NCI-H748 treated with DMSO at 0.1 percent for 48 hours (cell line): ENCODE measurements at regions not wholly inside any gene's neighbourhood (a gene's known extent, or its start where the extent isn't known, plus 50 kb on each side); places are given as distances from the start of the nearest gene placed in this dataset.

Experiments used
- DNase-seq: peaks from one replicate; lab custom pipeline; 2025; lab: John Stamatoyannopoulos, UW

DNA sequence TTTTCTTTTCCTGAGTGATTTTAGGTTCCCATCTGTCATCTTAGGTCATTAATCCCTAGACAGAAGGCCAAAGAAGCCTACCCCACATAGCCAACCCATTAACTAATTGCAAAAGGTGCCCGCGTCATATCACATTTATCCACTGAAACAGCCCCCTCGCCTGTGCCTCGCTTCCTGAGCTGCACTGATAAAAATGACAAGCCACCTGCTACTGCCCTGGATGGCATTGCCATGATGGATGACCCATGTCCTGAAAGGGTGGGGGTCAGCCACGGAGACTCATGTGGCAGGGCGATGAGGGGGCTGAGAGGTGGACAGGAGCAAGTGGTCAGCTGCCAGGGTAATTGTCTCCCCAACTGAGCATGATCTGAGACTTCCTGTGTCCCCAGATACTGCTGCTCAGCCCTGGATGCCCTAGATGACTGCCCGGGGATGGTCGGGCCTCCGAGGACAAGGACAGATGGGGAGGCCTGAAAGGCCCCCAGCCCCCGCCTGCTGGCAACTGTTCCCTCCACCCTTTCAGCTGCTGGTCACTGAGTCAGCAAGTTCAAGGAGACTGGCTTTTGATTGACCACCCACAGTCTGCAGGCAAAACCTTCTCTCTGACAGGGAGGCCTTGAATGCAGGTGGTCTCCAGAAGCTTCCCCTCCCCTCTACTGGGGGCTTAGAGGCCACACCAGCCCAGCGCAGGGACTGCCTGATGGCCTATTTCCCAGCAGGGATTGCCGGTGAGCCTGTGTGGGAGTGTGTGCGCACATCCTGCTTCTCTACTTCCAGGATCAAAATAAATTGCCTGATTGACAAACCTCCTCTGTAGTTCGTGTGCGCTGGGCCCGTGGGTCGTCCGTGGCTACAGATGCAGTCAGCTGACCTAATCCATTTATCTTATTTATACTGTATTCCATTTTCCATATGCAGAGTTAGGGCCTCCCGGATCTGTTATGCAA lies 496.3 kb downstream of the BCOR start:
- DNase-seq, result no peak

DNA sequence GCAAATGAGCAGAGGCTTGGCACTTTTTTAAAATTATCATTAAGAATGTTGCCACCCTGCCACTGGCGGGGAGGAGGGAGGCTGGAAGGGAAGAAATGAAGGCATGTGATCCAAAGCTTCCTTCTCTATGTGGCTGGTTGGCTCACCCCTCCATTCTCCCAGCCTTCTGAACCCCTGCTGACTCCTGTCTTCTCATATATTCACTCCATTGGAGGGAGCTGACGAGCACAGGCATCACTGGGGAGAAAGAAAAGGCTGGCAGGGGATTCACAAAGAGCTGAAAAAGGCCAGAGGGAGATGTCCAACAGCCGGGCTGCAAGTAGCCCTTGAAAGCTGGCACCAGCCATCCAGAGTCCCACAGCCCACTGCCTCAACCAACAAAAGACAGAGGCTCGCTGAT lies 495.6 kb downstream of the BCOR start:
- DNase-seq, result no peak

DNA sequence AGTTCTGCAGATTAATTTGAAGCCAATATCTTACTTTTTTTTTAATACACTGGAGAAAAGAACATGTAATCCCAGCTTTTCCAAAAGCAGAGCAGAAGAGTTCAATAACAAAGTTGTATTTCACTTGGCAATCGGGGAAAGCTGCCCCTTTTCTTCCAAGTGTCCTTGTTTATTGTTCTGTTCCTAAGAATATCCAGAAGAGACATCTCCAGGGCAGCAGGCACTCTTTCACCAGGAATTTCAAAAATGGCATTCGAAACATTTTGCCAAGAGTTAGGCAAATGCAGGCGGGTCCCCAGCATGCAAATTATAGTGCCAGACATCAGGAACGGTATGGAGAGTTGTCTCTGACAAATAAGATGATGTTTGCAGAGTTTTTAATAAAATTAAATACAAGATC lies 494.5 kb downstream of the BCOR start:
- DNase-seq, result no peak

DNA sequence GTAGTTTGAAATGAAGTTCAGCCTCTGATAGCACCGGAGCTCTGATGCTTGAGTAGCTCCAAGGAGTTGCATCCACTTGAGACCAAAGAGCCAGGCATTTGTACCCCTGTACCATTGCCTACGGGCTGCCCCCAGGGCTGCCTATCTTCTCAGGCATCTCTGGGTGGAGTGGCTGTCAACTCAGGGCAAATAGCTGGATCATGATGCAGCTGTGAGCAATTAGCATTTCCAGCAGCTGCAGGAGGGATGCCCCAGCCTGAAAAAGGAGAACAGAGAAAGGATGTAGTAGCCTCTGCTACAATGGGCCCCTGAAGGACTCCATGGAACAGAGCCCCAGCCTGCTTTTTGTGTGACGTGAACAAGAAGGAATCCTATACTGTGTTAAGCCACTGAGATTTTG lies 492.6 kb downstream of the BCOR start:
- no peak for DNase-seq

DNA sequence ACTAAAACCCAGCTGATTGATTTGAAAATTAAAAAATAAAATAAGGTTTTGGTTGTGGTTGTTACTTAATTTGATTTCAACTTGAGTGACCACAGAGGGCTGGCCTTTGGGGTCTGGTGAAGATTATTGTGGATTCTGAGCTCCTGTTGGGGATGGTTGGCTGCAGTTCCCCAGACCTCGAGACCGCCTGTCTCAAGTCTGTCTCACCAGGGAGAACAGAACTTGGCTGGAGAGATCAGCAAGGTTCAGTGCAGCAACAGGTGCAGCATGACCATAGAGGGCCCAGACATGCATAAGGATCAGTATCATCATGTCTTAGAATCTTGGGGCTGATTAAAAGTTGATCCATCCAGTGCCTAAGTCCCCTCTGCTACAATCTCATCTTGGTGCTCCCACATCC lies 491.9 kb downstream of the BCOR start:
- DNase-seq, result no peak

DNA sequence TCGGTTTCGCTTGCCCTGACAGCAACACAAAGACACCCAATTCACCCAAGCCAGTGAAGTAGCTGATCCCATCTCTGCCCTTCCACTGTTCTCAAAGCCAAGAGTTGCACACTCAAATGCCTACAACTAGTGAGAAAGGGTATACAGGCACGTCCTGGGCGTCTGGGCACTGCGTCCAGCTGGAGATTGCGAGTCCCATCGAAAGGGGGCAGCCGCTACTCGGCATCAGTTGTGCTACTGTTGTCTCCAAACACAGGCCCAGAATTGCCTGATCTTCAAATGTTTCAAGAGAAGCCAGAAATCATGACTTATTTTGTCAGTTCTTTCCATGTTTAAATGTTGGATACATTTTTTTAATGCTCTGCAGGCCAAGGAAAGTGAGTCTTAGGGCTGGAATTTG lies 487.8 kb downstream of the BCOR start:
- DNase-seq, result no peak

DNA sequence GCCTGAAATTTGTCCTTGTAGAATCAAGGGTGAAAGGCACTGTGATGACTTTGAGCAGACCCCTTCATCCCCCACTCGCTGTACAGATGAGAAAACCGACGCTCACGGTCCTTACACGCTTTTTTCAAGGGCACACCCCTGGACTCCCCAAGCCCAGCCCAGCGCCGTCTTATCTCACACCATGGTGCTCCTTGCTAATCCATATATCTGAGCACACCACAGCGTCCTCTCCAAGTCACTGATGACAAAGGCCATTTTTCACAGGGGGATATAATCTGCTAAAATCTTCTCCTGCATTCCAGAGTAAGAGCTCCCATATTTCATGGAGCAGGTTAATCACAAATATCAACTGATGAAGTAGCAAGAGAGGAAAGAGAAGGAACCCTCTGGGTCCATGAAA lies 486.3 kb downstream of the BCOR start:
- no peak for DNase-seq

DNA sequence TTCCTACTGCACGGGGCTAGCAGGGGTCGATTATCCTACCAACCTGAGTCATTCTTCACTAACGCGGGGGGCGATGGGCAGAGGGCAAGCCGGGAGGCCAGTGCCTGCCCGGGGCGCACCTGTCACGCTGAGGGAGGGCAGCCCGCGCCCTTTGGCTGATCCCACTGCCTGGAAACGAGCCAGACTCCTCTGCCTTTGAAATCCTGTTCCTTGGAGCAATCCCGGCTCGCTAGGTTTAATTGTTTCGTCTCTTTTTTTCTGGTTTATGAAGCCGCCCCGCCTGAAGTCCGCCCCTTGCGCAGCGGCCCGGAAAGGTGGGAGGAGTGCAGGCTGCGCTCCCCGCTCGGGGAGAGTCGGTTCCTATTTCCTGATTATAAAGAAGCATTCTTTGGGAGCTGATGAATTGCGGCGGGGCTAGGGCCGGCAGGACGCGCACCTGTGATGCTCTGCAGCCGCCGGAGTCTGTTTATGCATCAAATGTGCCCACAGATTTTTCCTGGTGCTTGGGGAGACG lies 484.2 kb downstream of the BCOR start:
- DNase-seq, result peak; percentile 46

DNA sequence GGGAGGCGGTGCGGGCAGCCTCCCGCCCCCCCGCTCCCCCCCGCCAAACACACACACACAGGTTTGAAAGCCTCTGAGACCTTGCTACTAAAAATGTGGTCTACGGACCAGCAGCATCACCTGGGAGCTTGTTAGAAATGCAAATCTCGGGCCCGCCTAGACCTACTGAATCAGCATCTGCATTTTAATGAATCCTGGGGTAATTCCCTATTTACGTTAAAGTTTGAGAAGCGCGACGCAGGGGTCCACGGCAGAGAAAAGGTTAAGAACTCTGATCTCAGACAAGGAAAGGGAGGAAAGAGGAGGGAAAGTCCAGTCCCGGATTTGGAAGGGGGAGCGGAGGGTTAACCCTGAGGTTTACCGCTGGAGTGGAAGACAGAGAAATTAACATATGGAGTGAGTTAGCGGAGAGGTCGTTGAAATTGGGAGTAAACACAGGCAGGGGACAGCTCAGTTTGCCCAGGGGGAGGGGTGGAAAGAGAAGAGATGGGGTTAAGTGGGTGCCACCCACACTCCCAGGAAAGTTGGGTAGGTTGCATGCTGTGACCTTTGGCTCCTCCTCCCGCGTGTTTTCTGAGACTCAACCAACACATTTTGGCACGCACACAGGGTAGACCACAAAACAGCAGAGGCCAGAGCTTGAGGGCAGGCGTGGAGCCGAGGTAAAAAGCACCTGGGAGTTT lies 483.6 kb downstream of the BCOR start:
- DNase-seq, result peak; percentile 17

DNA sequence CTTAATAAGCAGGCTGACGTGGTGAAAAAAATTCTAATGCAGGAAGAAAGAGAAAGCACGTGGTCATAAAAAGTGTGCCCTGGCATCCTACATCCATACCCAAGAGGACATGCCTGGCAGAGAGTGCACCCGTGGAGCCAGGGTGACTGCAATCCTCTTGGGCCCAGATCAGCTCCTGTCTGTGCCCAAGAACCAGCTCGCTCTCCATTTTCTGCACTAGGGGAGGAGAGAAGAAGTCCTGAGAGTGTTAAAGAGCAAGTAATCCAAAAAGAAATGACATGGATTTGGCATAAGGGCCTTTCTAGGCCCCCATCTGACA lies 483.1 kb downstream of the BCOR start:
- no peak for DNase-seq

DNA sequence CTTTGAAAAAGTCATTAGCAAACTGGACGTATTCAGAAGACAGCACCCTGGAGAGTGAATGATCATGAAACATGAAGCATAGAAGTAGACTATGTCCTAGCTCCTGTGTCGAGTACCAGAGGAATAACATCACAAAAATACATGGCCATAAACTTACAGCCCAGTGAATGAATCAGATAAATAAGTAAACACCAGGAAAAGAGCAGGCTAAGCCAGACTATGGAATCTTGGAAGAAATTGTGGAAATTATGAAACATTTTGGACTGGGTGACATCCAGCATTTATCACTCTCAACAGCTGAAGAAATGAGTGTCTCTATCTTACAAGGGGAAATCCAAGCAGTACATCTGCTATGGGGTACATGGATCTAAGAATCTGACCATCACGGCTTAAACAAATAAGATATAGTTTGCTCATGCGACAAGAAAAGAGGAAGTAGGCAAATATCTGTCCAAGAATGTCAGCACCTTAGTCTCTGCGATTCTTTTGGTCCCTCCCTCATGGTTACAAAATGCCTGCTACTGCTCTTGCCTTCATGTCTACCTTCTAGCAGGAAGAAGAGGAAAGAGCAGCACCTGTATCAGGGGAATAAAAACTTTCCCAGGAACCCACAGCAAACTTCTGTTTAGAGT lies 481.5 kb downstream of the BCOR start:
- no peak for DNase-seq

DNA sequence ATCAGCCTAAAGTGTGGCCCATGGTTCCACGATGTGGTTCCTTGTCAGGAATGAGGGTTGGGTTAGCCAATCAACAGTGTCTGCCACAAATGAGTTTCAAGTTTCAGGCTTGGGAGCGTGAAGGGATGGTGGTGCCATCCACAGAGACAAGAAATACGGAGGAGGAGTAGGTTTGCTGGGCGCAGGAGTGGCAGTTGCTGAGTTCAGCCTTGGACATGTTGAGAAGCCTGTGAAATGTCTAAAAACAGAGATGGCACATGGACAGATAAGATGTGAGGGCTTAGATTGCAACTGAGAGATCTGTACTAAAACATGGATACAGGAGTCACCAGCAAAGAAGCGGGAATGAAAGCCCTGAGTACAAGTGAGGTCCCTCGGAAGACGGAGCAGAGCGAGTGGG lies 481.0 kb downstream of the BCOR start:
- no peak for DNase-seq

DNA sequence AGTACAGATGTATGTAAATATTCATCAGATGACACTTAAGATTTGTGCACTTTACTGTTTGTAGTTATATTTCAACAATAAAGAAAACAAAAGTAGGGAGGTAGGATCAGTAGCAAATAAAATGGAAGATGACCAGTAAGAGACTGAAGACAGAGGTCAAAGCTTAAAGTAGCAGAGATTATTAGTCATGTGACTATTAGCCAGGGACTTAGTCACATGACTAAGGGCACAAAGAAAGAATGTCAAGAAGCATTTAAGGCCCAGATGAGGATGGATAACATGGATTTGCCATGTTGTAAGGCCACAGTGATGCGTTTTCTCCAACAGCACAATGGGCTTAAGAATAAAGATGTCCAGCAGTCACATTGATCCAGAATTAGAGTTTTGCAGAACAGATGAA lies 479.6 kb downstream of the BCOR start:
- DNase-seq, result no peak

DNA sequence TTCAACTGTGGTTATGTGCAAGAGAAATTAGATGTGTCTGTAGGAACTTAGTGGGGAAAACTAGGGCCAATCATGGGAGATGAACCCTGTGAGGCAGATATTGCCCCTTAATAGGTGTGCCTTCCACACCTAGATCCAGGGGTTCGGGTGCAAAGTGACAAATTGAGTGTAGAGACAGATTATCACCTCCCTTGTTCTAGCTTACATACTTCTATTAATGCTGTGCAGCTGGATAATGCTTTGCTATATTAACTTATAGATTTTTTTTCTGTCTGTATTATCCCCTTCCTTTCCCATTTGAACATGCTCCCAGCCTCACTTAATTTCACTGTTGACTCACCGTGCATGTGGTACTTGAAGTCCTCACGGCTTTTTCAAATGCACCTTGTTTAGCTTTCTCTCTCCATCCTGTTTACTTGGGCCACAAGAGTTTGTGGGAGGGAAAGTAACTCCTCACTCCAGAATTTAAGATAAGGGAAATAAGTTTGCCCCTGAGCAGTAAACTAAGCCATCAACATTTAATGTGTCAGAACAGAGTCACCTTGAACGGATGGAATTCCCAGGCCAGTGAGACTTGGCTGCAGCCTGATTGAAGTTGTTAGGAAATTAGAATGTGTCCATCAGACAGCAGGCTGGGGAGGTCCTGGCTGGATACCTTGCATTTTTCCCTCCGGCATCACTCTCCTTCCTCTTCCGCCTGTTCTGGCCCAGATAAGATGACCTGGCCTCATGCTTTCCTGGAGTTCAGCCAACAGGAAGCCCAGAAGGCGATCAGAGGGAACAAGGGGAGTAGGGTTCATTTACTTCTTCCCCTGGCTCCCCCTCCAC lies 478.4 kb downstream of the BCOR start:
- DNase-seq, result no peak

DNA sequence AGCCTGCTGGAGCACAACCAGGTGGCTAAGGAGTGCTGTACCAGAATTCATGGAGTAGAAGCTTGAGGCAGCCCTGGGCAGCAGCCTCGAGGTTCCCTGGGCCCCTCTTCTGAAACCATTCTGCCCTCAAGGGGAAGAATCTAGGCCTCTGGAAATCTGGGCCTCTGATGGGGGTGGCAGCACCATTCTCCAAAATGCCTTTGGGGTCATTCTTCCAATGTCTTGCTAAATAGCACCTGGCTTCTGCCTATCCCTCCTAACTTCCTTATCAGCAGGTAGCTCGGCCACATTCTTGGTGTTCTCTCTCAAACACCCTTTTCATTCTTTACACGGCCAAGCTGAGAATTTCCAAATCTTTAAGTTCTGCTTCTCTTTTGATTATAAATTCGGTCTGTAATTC lies 473.6 kb downstream of the BCOR start:
- DNase-seq, result no peak

DNA sequence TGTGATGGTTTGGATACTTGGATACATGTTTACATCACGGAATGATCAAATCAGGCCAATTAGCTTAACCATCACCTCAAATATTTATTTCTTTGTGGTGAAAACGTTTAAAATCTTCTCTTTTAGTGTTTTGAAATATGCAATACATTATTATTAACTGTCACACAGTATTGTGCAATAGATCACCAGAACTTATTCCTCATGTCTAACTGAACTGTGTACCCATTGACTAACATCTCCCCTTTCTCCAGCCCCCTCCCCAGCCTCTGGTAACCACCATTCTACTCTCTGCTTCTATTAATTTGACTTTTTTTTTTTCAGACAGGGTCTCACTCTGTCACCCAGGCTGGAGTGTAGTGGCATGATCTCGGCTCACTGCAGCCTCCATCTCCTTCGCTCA lies 471.9 kb downstream of the BCOR start:
- no peak for DNase-seq

DNA sequence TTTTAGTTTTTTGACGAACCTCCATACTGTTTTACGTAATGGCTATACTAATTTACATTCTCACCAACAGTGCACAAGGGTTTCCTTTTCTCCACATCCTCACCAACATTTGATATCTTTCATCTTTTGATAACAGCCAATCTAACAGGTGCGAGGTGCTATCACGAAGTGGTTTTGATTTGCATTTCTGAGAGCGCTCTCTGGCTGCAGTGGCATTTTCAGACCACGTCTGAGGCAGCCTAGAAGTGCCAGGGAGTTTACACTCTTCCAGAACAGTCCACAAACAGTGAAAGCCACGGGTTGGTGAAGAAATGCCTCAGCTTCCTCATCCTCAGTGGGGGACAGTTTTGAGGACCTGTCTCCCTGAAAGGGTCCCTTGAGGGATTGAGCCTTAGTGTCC lies 471.0 kb downstream of the BCOR start:
- DNase-seq, result no peak

DNA sequence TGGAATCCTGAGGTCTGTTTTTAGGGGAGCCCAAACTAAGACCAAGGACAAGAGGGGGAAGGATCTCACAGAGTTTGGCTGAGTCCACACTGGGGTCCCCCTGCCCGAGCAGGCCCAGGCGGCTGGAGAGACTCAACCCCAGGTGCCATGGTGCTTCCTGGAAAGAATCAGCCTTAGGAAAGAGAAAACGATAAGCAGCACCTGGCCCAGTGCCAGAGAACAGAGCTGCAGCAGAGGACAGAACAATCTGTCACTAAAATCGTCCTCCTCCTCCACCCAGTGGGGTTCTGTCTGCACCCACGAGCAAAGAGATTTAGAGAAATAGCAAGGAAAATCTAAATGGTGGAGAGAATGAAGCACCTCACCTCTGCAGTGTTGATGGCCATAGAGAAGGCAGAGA lies 470.5 kb downstream of the BCOR start:
- DNase-seq, result no peak

DNA sequence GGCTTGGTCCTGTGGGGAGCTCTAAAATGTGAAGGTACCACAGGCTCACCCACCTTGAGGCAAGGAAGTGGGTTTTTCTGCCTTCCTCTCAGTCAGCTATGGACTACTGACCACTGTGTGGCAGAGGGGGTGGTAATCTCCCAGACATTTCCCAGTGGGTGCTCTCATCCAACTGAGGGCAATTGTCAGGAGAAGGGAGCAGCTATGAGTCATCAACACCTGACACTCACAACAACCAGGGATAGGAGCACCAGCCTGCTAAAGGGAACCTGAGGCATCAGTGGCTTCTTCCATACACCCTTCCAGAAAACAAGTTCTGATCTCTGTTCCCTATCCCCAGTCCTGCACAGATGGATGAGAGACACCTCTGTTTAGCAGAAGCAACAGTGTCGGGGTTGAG lies 468.8 kb downstream of the BCOR start:
- DNase-seq, result no peak

DNA sequence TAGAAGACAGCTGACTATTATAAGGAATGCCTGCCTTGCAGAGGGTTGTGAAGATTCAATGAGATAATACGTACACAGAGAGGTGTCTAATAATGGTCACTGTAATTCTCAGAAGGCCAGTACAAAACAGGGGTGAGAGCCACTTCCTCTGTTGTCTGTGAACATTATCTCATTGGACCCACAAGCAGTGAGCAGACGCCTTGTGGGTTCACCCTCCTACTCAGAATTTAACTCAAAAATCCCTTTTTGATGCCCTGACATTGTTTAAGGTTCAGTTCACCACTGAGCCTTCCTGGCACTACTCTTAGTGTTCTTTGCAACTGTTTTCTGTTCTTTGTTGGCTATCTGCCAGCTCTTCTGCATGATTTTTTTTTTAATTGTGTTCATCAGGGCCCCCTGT lies 467.4 kb downstream of the BCOR start:
- DNase-seq, result no peak

DNA sequence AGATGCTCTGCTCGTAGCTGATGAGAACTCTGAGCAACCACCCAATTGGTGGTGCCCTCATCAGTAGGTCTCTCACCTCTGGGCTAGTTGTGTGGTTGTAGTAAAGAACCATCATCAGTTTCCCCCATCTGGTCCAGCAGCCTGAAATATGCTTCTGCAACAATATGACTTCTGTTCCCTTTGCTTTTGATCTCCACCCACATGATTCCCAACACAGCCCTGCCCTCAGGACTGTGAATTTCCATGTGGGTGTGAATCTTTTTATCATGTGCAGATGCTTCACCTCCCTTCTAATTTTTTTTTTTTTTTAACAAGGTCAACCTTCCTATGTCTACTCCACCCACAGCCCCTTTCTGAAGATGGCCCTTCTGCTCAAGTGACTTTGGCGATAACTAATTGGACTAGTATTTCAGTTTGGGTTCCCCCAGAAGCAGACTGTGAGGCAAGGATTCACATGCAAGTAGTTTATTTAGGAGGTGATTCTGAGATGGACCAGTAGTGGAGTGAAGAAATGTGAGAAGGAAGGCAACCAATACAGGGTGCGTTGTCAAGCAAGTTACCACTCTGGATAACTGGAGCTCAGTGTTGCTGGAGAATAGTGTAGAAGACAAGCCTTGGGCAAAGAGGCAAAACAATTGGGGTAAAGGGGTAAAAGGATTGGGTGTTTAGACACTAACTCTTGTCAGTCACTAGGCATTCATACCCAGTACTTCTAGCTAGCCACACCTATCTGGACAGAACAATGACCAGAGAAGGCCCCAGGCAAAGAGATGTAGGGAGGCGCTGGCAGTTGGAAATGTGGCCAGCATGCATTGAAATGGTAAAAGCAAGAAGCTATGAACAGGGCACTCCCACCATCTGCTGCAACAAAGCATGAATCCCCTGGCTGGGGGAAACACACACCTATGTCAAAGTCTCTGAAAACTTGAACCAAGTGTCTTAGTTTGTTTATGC lies 466.2 kb downstream of the BCOR start:
- no peak for DNase-seq
